LNCAP (cell line): ENCODE measurements at regions not wholly inside any gene's neighbourhood (a gene's known extent, or its start where the extent isn't known, plus 50 kb on each side); places are given as distances from the start of the nearest gene placed in this dataset.

Experiments
- CTCF ChIP-seq: fragments of 450-650 bp; IDR thresholded peaks from 2 replicates; pipeline ENCODE4 v1.5.1; 2017; ENCODE audit warnings: mild to moderate bottlenecking

- TF ChIP-seq CTCF = no peak
These were observed 336.1 kb upstream of the TBX3 start for GRCh38 chr12:115020091-115020490.

- no peak for TF ChIP-seq CTCF
These were observed 333.4 kb upstream of the TBX3 start for GRCh38 chr12:115017346-115017745.

GRCh38 chr12:115013236-115013981, 329.4 kb upstream of the TBX3 start:
- no peak for TF ChIP-seq CTCF

- no peak for TF ChIP-seq CTCF
These were observed 328.9 kb upstream of the TBX3 start for GRCh38 chr12:115012861-115013235.

- no peak for TF ChIP-seq CTCF
These were observed 327.7 kb upstream of the TBX3 start for GRCh38 chr12:115011703-115012102.

GRCh38 chr12:115010324-115010995, 326.5 kb upstream of the TBX3 start:
- TF ChIP-seq CTCF = no peak

- TF ChIP-seq CTCF = no peak
These were observed 325.0 kb upstream of the TBX3 start for GRCh38 chr12:115008929-115009328.
